SK-N-MC (cell line): ENCODE measurements at regions not wholly inside any gene's neighbourhood (a gene's known extent, or its start where the extent isn't known, plus 50 kb on each side); places are given as distances from the start of the nearest gene placed in this dataset.

Experiments used
- EZH2 ChIP-seq: fragments of 200-600 bp; sonication (generic); IDR thresholded peaks from one replicate; pipeline ENCODE4 v1.6.1; 2017; ENCODE audit warnings: antibody characterized with exemption
- POLR2AphosphoS5 ChIP-seq: IDR thresholded peaks from 2 replicates; pipeline ENCODE4 v1.6.1; 2012; ENCODE audit warnings: mild to moderate bottlenecking, low read depth, low read length, borderline replicate concordance

- TF ChIP-seq POLR2AphosphoS5 (no peak), EZH2 (no peak)
These were observed 983.1 kb downstream of the FLRT2 start for GRCh38 chr14:86513056-86513455.
